ENCODE measurements at regions not wholly inside any gene's neighbourhood (a gene's known extent, or its start where the extent isn't known, plus 50 kb on each side); places are given as distances from the start of the nearest gene placed in this dataset.

DNA sequence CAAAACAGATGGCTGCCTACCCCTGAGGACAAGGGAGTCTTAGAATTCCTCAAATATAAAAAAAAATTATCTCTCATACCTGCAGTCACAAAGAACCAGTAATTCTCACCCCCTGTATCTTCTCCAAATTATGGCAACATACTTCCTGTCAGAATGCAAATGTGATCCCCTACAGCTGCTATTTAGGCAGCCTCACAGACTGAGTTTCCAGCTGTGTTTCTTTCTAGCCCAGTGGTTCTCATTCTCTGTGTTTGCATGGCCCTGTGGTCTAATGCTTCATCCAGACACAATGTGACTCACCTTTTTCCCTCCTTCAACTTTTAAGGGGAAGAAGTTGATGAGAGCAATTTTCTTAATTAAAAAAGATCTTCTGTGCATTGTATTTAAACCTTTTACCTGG lies 726.3 kb downstream of the TSN start:
- Histone ChIP-seq H3K9me3 (ENCODE audit: control insufficient read depth in 2 of 3, insufficient read depth in 1 of 3, low read length in 3 of 3) (no peaks in the 10 kb centered on the region), H3K36me3 (ENCODE audit: control insufficient read depth in 2 of 3, insufficient read depth in 3 of 3, low read length in 3 of 3) (no peaks in the 10 kb centered on the region), H3K4me1 (ENCODE audit: control insufficient read depth in 2 of 3, insufficient read depth in 2 of 3, low read depth in 1 of 3, low read length in 3 of 3) (no peaks in the 10 kb centered on the region), H3K27ac (ENCODE audit: low read depth in 2 of 2, low read length in 2 of 2) (no peak overlapping the region), H3K4me3 (ENCODE audit: low read length in 3 of 3) (no peak overlapping the region), H3K27me3 (ENCODE audit: control insufficient read depth, insufficient read depth, low read length) (no peaks in the 10 kb centered on the region), H3K9ac (ENCODE audit: low read length in 3 of 3) (no peak overlapping the region)
- intact Hi-C loops (cut with DNase I): no loop called here
- DNase-seq (peak in 1 of 5 donors; percentile 35), FAIRE-seq (no peak)
- TF ChIP-seq, protein P1, sequence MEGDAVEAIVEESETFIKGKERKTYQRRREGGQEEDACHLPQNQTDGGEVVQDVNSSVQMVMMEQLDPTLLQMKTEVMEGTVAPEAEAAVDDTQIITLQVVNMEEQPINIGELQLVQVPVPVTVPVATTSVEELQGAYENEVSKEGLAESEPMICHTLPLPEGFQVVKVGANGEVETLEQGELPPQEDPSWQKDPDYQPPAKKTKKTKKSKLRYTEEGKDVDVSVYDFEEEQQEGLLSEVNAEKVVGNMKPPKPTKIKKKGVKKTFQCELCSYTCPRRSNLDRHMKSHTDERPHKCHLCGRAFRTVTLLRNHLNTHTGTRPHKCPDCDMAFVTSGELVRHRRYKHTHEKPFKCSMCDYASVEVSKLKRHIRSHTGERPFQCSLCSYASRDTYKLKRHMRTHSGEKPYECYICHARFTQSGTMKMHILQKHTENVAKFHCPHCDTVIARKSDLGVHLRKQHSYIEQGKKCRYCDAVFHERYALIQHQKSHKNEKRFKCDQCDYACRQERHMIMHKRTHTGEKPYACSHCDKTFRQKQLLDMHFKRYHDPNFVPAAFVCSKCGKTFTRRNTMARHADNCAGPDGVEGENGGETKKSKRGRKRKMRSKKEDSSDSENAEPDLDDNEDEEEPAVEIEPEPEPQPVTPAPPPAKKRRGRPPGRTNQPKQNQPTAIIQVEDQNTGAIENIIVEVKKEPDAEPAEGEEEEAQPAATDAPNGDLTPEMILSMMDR (IDR thresholded peaks at IDR 0.05; ENCODE audit: borderline replicate concordance, extremely low read depth, insufficient read depth): no peak

DNA sequence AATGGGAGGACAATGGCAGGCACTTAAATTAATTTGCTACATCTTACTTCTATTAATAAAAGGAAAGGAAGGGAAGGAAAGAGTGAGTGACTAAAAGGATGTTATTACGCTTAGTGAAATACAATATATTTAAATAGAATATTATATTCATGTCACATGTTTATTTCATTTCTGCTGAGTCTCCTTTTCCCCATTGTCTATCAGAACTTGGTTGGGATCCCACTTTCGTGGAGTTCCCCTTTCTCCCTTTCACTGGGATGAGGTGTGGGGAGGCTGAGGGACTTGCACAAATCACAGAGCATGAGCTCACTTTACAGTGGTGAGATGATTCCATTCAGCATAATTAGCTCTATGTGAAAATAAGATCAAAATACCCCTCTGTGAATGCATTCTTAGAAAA lies 730.6 kb downstream of the TSN start:
- H3K27ac ChIP-seq (ENCODE audit: low read depth in 2 of 2, low read length in 2 of 2): no peak overlapping the region
- H3K27me3 ChIP-seq (ENCODE audit: control insufficient read depth, insufficient read depth, low read length): no peaks in the 10 kb centered on the region
- H3K36me3 ChIP-seq (ENCODE audit: control insufficient read depth in 2 of 3, insufficient read depth in 3 of 3, low read length in 3 of 3): no peaks in the 10 kb centered on the region
- no peaks in the 10 kb centered on the region for H3K9me3 ChIP-seq (ENCODE audit: control insufficient read depth in 2 of 3, insufficient read depth in 1 of 3, low read length in 3 of 3)
- TF ChIP-seq, protein P1 (IDR thresholded peaks at IDR 0.05; ENCODE audit: borderline replicate concordance, extremely low read depth, insufficient read depth): no peak
- intact Hi-C loops (cut with DNase I): no loop called here
- no peaks in the 10 kb centered on the region for H3K4me1 ChIP-seq (ENCODE audit: control insufficient read depth in 2 of 3, insufficient read depth in 2 of 3, low read depth in 1 of 3, low read length in 3 of 3)
- DNase-seq (no peak), FAIRE-seq (no peak)
- H3K9ac ChIP-seq (ENCODE audit: low read length in 3 of 3): no peak overlapping the region
- H3K4me3 ChIP-seq (ENCODE audit: low read length in 3 of 3): no peak overlapping the region

DNA sequence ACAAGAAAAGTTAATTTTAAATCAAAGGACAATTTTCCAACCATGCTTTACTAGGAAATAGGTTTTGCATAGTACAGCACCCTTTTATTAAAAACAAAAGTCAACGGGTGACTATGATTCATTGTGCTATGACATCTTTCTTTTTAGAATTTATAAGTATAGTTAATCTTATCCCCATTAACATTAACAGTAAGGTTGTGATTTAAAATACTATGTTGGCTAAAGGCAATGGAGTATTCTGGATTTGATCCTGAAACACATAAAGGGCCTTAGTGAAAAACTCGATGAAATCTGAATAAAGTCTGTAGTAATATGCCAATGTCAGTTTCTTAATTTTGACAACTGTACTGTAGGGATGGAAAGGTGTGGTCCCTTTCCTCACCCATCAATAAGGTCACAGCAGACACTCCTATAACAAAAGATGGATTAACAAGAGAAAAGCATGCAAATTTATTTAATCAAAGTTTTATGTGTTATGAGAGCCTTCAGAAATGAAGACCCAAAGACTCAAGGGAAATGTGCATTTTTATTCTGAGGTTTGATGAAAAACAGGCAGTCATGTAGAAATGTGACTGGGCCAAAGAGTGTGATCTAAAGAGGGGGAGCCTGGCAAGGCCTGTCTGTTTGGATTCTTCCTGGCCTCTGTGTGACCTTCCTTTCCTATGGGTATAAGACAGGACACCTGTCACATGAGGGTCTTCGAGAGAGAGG lies 731.4 kb downstream of the TSN start:
- DNase-seq: no peak
- Histone ChIP-seq H3K9me3 (ENCODE audit: control insufficient read depth in 2 of 3, insufficient read depth in 1 of 3, low read length in 3 of 3) (no peaks in the 10 kb centered on the region), H3K27ac (ENCODE audit: low read depth in 2 of 2, low read length in 2 of 2) (no peak overlapping the region), H3K4me3 (ENCODE audit: low read length in 3 of 3) (no peak overlapping the region), H3K9ac (ENCODE audit: low read length in 3 of 3) (no peak overlapping the region), H3K4me1 (ENCODE audit: control insufficient read depth in 2 of 3, insufficient read depth in 2 of 3, low read depth in 1 of 3, low read length in 3 of 3) (no peaks in the 10 kb centered on the region), H3K36me3 (ENCODE audit: control insufficient read depth in 2 of 3, insufficient read depth in 3 of 3, low read length in 3 of 3) (no peaks in the 10 kb centered on the region), H3K27me3 (ENCODE audit: control insufficient read depth, insufficient read depth, low read length) (no peaks in the 10 kb centered on the region)
- intact Hi-C loops (cut with DNase I): no loop called here
- TF ChIP-seq, protein P1 (IDR thresholded peaks at IDR 0.05; ENCODE audit: borderline replicate concordance, extremely low read depth, insufficient read depth): no peak
- FAIRE-seq: no peak

DNA sequence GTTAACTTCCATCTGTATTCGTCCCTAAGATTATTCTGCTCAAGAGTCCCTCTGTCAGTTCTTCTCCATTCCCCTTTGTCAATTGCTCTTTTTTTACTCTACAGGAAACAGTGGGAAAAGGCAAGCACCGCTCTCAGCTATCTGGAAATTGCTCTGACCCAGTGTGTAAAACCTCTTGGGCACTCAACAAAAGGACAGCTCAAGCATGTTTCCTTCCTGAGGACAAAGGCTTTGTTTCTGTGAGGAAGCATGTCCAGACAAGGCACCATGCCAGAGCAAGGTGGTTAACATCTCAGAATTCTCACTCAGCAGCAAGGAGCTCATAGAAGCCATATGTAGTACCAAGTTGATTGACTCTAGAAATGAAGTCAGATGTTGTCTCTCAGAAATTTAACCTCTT lies 735.6 kb downstream of the TSN start:
- DNase-seq: no peak
- intact Hi-C loops (cut with DNase I): no loop called here
- Histone ChIP-seq H3K27ac (ENCODE audit: low read depth in 2 of 2, low read length in 2 of 2) (no peak overlapping the region), H3K9ac (ENCODE audit: low read length in 3 of 3) (no peak overlapping the region), H3K4me3 (ENCODE audit: low read length in 3 of 3) (no peak overlapping the region), H3K36me3 (ENCODE audit: control insufficient read depth in 2 of 3, insufficient read depth in 3 of 3, low read length in 3 of 3) (no peaks in the 10 kb centered on the region), H3K4me1 (ENCODE audit: control insufficient read depth in 2 of 3, insufficient read depth in 2 of 3, low read depth in 1 of 3, low read length in 3 of 3) (no peaks in the 10 kb centered on the region), H3K9me3 (ENCODE audit: control insufficient read depth in 2 of 3, insufficient read depth in 1 of 3, low read length in 3 of 3) (no peaks in the 10 kb centered on the region), H3K27me3 (ENCODE audit: control insufficient read depth, insufficient read depth, low read length) (no peaks in the 10 kb centered on the region)
- FAIRE-seq: no peak
- TF ChIP-seq, protein P1 (IDR thresholded peaks at IDR 0.05; ENCODE audit: borderline replicate concordance, extremely low read depth, insufficient read depth): no peak
